ENCODE measurements at regions not wholly inside any gene's neighbourhood (a gene's known extent, or its start where the extent isn't known, plus 50 kb on each side); places are given as distances from the start of the nearest gene placed in this dataset.

- H3K36me3 Mint-ChIP-seq (ENCODE audit: low read depth), result no peaks in the 10 kb centered on the region
- H3K27ac Mint-ChIP-seq, result no peak overlapping the region
- no peak for ATAC-seq
- no peak for DNase-seq
- intact Hi-C loops (cut with micrococcal nuclease), result no loop called here
- no peak overlapping the region for H3K4me3 Mint-ChIP-seq
- ChIA-PET POLR2A (no interaction called here), CTCF (no interaction called here)
- no peaks in the 10 kb centered on the region for H3K27me3 Mint-ChIP-seq
- no peaks in the 10 kb centered on the region for H3K4me1 Mint-ChIP-seq (ENCODE audit: low read depth)
- TF ChIP-seq CTCF (IDR thresholded peaks at IDR 0.05), result no peak
- no peaks in the 10 kb centered on the region for H3K9me3 Mint-ChIP-seq
Measured at GRCh38 chr4:37023504-37023903, 221.0 kb upstream of the NWD2 start.

GRCh38 chr4:37023996-37024395 lies 220.5 kb upstream of the NWD2 start:
- Mint-ChIP-seq H3K9me3 (no peaks in the 10 kb centered on the region), H3K27me3 (no peaks in the 10 kb centered on the region), H3K36me3 (ENCODE audit: low read depth) (no peaks in the 10 kb centered on the region), H3K4me3 (no peak overlapping the region), H3K4me1 (ENCODE audit: low read depth) (no peaks in the 10 kb centered on the region), H3K27ac (no peak overlapping the region)
- DNase-seq (no peak), ATAC-seq (no peak)
- ChIA-PET POLR2A (no interaction called here), CTCF (no interaction called here)
- intact Hi-C loops (cut with micrococcal nuclease), result no loop called here
- TF ChIP-seq CTCF (IDR thresholded peaks at IDR 0.05), result no peak

- no peak overlapping the region for H3K4me3 Mint-ChIP-seq
- no peaks in the 10 kb centered on the region for H3K27me3 Mint-ChIP-seq
- CTCF ChIA-PET, result no interaction called here
- H3K4me1 Mint-ChIP-seq (ENCODE audit: low read depth), result no peaks in the 10 kb centered on the region
- POLR2A ChIA-PET, result no interaction called here
- peaks cover 6% of the 10 kb centered on the region for H3K9me3 Mint-ChIP-seq
- intact Hi-C loops (cut with micrococcal nuclease), result no loop called here
- DNase-seq (no peak), ATAC-seq (no peak)
- no peak for TF ChIP-seq CTCF (IDR thresholded peaks at IDR 0.05)
- H3K27ac Mint-ChIP-seq, result no peak overlapping the region
- H3K36me3 Mint-ChIP-seq (ENCODE audit: low read depth), result no peaks in the 10 kb centered on the region
Measured at GRCh38 chr4:37040816-37041215, 203.7 kb upstream of the NWD2 start.

GRCh38 chr4:37043342-37043741 lies 201.2 kb upstream of the NWD2 start:
- intact Hi-C loops (cut with micrococcal nuclease), result no loop called here
- no peak for DNase-seq
- Mint-ChIP-seq H3K27ac (no peak overlapping the region), H3K4me3 (no peak overlapping the region), H3K27me3 (no peaks in the 10 kb centered on the region), H3K4me1 (ENCODE audit: low read depth) (no peaks in the 10 kb centered on the region), H3K36me3 (ENCODE audit: low read depth) (no peaks in the 10 kb centered on the region), H3K9me3 (peaks cover 4% of the 10 kb centered on the region)
- no peak for ATAC-seq
- TF ChIP-seq CTCF (IDR thresholded peaks at IDR 0.05), result no peak
- ChIA-PET POLR2A (no interaction called here), CTCF (no interaction called here)

- no peak for TF ChIP-seq CTCF (IDR thresholded peaks at IDR 0.05)
- ChIA-PET POLR2A (no interaction called here), CTCF (no interaction called here)
- DNase-seq (no peak), ATAC-seq (no peak)
- no peaks in the 10 kb centered on the region for H3K36me3 Mint-ChIP-seq (ENCODE audit: low read depth)
- H3K27ac Mint-ChIP-seq, result no peak overlapping the region
- no peaks in the 10 kb centered on the region for H3K9me3 Mint-ChIP-seq
- H3K4me1 Mint-ChIP-seq (ENCODE audit: low read depth), result no peaks in the 10 kb centered on the region
- intact Hi-C loops (cut with micrococcal nuclease), result no loop called here
- H3K27me3 Mint-ChIP-seq, result no peaks in the 10 kb centered on the region
- no peak overlapping the region for H3K4me3 Mint-ChIP-seq
Measured at GRCh38 chr4:37051111-37051510, 193.4 kb upstream of the NWD2 start.
